GM12878 (cell line): ENCODE measurements at regions not wholly inside any gene's neighbourhood (a gene's known extent, or its start where the extent isn't known, plus 50 kb on each side); places are given as distances from the start of the nearest gene placed in this dataset.

Source experiments
- ATAC-seq: fragments of 200-7000 bp; cut with Tn5 transposase; 3 replicates; pipeline ENCODE4 v1.9.1; 2020; ENCODE audit warnings: mild to moderate bottlenecking, moderate library complexity
- BruUV-seq: library from RNA; stranded (reverse); fragments of 400-500 nt; replicated peaks from 2 replicates; lab custom pipeline; 2021; lab: Mats Ljungman, UMichigan
- CTCF ChIA-PET: fragments of 300-600 bp; sonication (Branson Sonifier 250); formaldehyde crosslinking; extraction: SDS; loops from one replicate; lab custom pipeline; 2021; ENCODE audit warnings: inconsistent platforms; lab: Yijun Ruan, JAX
- POLR2A ChIA-PET: fragments of 350-600 bp; formaldehyde crosslinking; extraction: SDS; loops from one replicate; lab custom pipeline; 2021; ENCODE audit warnings: inconsistent platforms; lab: Charles Lee
- RAD21 ChIA-PET: fragments of 300-600 bp; sonication (Branson Sonifier 250); formaldehyde crosslinking; loops from one replicate; lab custom pipeline; 2023; ENCODE audit warnings: antibody characterized with exemption; ENCODE audit not compliant: unreplicated experiment; lab: Charles Lee
- SMC1A ChIA-PET: fragments of 300-600 bp; sonication (Branson Sonifier 250); formaldehyde crosslinking; loops from one replicate; lab custom pipeline; 2023; ENCODE audit not compliant: unreplicated experiment, uncharacterized antibody; lab: Charles Lee
- DNase-seq: peaks from one replicate; pipeline ENCODE4 v3.0.0-alpha.2; 2011; ENCODE audit warnings: low read depth, low spot score
- FAIRE-seq: peaks from 3 replicates; lab custom pipeline; 2011; peaks lifted over from hg19 to GRCh38; lab: Jason Lieb, UNC
- H2AFZ ChIP-seq: 2 replicates; pipeline ENCODE4 v1.6.0; 2011; ENCODE audit warnings: low read depth, low read length, control low read depth; ENCODE audit not compliant: control insufficient read depth
- H3K27ac ChIP-seq: 2 replicates; pipeline ENCODE4 v1.5.1; 2011; ENCODE audit warnings: control low read depth; ENCODE audit not compliant: control insufficient read depth, insufficient read depth
- H3K27me3 ChIP-seq, 2 experiments: replicated peaks in 1 of 2; 2 replicates each; pipeline versions ENCODE4 v1.6.0 to v1.6.1; 2011; ENCODE audit warnings: low read length in 1 of 2; ENCODE audit not compliant: control insufficient read depth in 2 of 2, insufficient read depth in 2 of 2
- H3K36me3 ChIP-seq, 2 experiments: 2 replicates each; pipeline ENCODE4 v1.5.1; 2011; ENCODE audit warnings: low read length in 1 of 2; ENCODE audit not compliant: control insufficient read depth in 2 of 2, insufficient read depth in 2 of 2
- H3K4me1 ChIP-seq: 2 replicates; pipeline ENCODE4 v1.6.1; 2011; ENCODE audit warnings: mild to moderate bottlenecking, low read length, moderate library complexity, mixed read lengths; ENCODE audit not compliant: control insufficient read depth, insufficient read depth
- H3K4me2 ChIP-seq: 2 replicates; pipeline ENCODE4 v1.6.0; 2011; ENCODE audit warnings: control low read depth; ENCODE audit not compliant: control insufficient read depth, insufficient read depth
- H3K4me3 ChIP-seq: fragments of 200-600 bp; sonication (generic); 2 replicates; pipeline ENCODE4 v1.5.1; 2016
- H3K79me2 ChIP-seq: 2 replicates; pipeline ENCODE4 v1.6.0; 2011; ENCODE audit warnings: low read length; ENCODE audit not compliant: control insufficient read depth, insufficient read depth
- H3K9ac ChIP-seq: 2 replicates; pipeline ENCODE4 v1.8.0; 2011; ENCODE audit warnings: low read length, control low read depth, mixed read lengths; ENCODE audit not compliant: control insufficient read depth, insufficient read depth
- H3K9me3 ChIP-seq: replicated peaks from 3 replicates; pipeline ENCODE4 v1.5.1; 2011; ENCODE audit warnings: mild to moderate bottlenecking, low read length; ENCODE audit not compliant: control insufficient read depth, insufficient read depth
- H4K20me1 ChIP-seq: 2 replicates; pipeline ENCODE4 v1.6.0; 2011; ENCODE audit not compliant: control insufficient read depth, insufficient read depth
- CEBPB ChIP-seq, 2 experiments: fragments of 150-350 bp in 1 of 2; IDR thresholded peaks; 2 replicates each; pipeline ENCODE4 v1.6.1; 2012 to 2014; ENCODE audit warnings: low read depth in 2 of 2, low read length in 2 of 2, borderline replicate concordance in 1 of 2, inconsistent platforms in 1 of 2
- CHD2 ChIP-seq: IDR thresholded peaks from 2 replicates; pipeline ENCODE4 v1.6.1; 2011; ENCODE audit warnings: low read depth, low read length, improper control_type of control experiment, borderline replicate concordance
- CHD4 ChIP-seq: fragments of 200-600 bp; sonication (generic); IDR thresholded peaks from 2 replicates; pipeline ENCODE4 v1.6.1; 2016; ENCODE audit warnings: mild to moderate bottlenecking
- EED ChIP-seq: sonication (generic); IDR thresholded peaks from 2 replicates; pipeline ENCODE4 v1.6.1; 2016; ENCODE audit warnings: antibody characterized with exemption, low read depth
- GABPA ChIP-seq: IDR thresholded peaks from 2 replicates; pipeline ENCODE4 v1.6.1; 2014; ENCODE audit warnings: antibody characterized with exemption, low read depth, mild to moderate bottlenecking, inconsistent platforms
- NBN ChIP-seq: fragments of 450-650 bp; IDR thresholded peaks from 2 replicates; pipeline ENCODE4 v1.6.1; 2016
- whole genome bisulfite sequencing: methylation state at CpG from one replicate; pipeline ENCODE4 v1.1.6; 2016; ENCODE audit warnings: low lambda C conversion rate; ENCODE audit not compliant: insufficient replicate concordance, insufficient coverage; ENCODE audit errors: missing lambda C conversion rate; 5-methylcytosine and 5-hydroxymethylcytosine counted together
- in situ Hi-C: fragments of 300-500 bp; cut with MboI; formaldehyde crosslinking; loops from 9 replicates; pipeline ENCODE4 v1.14.3; 2018; ENCODE audit warnings: mixed read lengths
- intact Hi-C: fragments of 100-400 bp; cut with micrococcal nuclease; formaldehyde crosslinking; loops from one replicate; pipeline ENCODE4 v1.14.2; 2022; ENCODE audit not compliant: unreplicated experiment
- TF ChIP-seq, protein P1 (sequence below): fragments of 450-650 bp; IDR thresholded peaks from 2 replicates; pipeline ENCODE4 v1.6.1; 2017; ENCODE audit warnings: mild to moderate bottlenecking, moderate library complexity
- TF ChIP-seq, protein P2 (sequence below): fragments of 450-650 bp; IDR thresholded peaks from 2 replicates; pipeline ENCODE4 v1.6.1; 2018; ENCODE audit warnings: mild to moderate bottlenecking, low read depth, moderate library complexity; ENCODE audit not compliant: partially characterized antibody
- TF ChIP-seq, protein P3 (sequence below), 3 experiments: IDR thresholded peaks in 2 of 3; conservative IDR thresholded peaks in 1 of 3; 2 replicates each; pipeline ENCODE4 v1.5.1; 2011; ENCODE audit warnings: low read depth in 3 of 3, low read length in 3 of 3, mild to moderate bottlenecking in 3 of 3, control low read depth in 2 of 3, moderate library complexity in 2 of 3, inconsistent platforms in 1 of 3, mixed read lengths in 1 of 3; ENCODE audit not compliant: control insufficient read depth in 2 of 3, insufficient read depth in 1 of 3; ENCODE audit errors: extremely low read depth in 1 of 3

DNA sequence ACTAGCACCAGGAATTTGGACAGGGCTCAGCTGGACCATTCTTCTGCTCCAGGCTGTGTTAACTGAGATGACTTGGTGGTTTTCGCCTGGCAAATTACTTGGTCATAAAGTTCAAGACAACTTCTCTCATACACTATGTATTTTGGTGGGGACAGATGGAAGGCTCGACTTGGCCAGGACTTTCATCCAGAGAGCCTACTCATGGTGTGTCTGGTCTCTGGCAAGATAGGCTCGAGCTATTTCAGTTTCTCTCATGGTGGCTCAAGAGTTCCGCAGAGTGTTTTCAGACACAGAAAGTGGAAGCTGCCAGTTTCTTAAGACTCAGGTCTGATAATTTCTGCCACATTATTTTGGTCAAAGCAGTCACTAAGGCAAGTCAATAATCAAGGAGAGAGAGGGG is 135.6 kb downstream of the IRX2 start:
- CTCF ChIA-PET, result no interaction called here
- 32% methylated on average over 4 of the region's 4 CpGs for WGBS
- TF ChIP-seq NBN, result no peak
- TF ChIP-seq, protein P1, sequence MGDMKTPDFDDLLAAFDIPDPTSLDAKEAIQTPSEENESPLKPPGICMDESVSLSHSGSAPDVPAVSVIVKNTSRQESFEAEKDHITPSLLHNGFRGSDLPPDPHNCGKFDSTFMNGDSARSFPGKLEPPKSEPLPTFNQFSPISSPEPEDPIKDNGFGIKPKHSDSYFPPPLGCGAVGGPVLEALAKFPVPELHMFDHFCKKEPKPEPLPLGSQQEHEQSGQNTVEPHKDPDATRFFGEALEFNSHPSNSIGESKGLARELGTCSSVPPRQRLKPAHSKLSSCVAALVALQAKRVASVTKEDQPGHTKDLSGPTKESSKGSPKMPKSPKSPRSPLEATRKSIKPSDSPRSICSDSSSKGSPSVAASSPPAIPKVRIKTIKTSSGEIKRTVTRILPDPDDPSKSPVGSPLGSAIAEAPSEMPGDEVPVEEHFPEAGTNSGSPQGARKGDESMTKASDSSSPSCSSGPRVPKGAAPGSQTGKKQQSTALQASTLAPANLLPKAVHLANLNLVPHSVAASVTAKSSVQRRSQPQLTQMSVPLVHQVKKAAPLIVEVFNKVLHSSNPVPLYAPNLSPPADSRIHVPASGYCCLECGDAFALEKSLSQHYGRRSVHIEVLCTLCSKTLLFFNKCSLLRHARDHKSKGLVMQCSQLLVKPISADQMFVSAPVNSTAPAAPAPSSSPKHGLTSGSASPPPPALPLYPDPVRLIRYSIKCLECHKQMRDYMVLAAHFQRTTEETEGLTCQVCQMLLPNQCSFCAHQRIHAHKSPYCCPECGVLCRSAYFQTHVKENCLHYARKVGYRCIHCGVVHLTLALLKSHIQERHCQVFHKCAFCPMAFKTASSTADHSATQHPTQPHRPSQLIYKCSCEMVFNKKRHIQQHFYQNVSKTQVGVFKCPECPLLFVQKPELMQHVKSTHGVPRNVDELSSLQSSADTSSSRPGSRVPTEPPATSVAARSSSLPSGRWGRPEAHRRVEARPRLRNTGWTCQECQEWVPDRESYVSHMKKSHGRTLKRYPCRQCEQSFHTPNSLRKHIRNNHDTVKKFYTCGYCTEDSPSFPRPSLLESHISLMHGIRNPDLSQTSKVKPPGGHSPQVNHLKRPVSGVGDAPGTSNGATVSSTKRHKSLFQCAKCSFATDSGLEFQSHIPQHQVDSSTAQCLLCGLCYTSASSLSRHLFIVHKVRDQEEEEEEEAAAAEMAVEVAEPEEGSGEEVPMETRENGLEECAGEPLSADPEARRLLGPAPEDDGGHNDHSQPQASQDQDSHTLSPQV, result no peak
- no peak for TF ChIP-seq CHD4
- Histone ChIP-seq H3K27me3 (no peaks in the 10 kb centered on the region), H2AFZ (no peak overlapping the region), H3K4me2 (no peak overlapping the region), H4K20me1 (no peaks in the 10 kb centered on the region), H3K27ac (no peak overlapping the region), H3K9me3 (no peaks in the 10 kb centered on the region; the same call in 2 of the 3 replicates), H3K4me1 (no peaks in the 10 kb centered on the region), H3K79me2 (no peaks in the 10 kb centered on the region), H3K9ac (no peak overlapping the region), H3K4me3 (no peak overlapping the region), H3K36me3 (no peaks in the 10 kb centered on the region)
- RAD21 ChIA-PET, result no interaction called here
- BruUV-seq, result no TSS peak
- DNase-seq, result no peak
- no peak for FAIRE-seq
- in situ Hi-C loops (no loop called here), intact Hi-C loops (no loop called here)
- POLR2A ChIA-PET, result no interaction called here
- no peak for ATAC-seq
- SMC1A ChIA-PET, result no interaction called here

DNA sequence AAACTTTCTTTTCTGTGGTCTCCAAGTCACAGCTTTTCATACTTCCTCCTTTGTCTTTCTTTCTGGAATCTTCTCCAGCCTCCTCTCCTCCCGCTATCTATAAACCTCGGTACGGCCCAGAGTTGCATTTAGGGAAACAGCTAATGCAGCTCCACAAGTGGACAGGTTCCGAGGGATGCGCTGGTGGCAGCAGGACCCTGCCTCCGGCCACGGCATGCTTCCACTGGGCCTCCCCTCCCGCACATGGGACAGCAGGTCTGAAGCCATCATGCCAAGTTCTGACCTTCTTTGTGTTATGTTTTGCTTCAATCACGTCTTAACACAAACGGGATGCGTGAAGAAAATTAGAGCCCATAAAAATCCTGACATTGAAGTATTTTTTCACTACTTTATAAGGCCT is 136.9 kb downstream of the IRX2 start:
- ATAC-seq, result no peak
- Histone ChIP-seq H3K27ac (no peak overlapping the region), H2AFZ (no peak overlapping the region), H3K9me3 (no peaks in the 10 kb centered on the region; the same call in 2 of the 3 replicates), H3K4me3 (no peak overlapping the region), H3K4me2 (no peak overlapping the region), H3K9ac (no peak overlapping the region), H4K20me1 (no peaks in the 10 kb centered on the region), H3K36me3 (no peaks in the 10 kb centered on the region), H3K79me2 (no peaks in the 10 kb centered on the region), H3K4me1 (no peaks in the 10 kb centered on the region), H3K27me3 (no peaks in the 10 kb centered on the region)
- WGBS, result 39% methylated on average over 11 of the region's 11 CpGs
- ChIA-PET SMC1A (no interaction called here), CTCF (no interaction called here), RAD21 (interaction anchor here (1.0 kb wide), 1 partner anchor 102 kb away, joined by 3 read pairs; no protein-coding TSS in a partner anchor), POLR2A (no interaction called here)
- in situ Hi-C loops (no loop called here), intact Hi-C loops (no loop called here)
- no TSS peak for BruUV-seq
- FAIRE-seq, result no peak
- DNase-seq, result no peak
- TF ChIP-seq, protein P2, sequence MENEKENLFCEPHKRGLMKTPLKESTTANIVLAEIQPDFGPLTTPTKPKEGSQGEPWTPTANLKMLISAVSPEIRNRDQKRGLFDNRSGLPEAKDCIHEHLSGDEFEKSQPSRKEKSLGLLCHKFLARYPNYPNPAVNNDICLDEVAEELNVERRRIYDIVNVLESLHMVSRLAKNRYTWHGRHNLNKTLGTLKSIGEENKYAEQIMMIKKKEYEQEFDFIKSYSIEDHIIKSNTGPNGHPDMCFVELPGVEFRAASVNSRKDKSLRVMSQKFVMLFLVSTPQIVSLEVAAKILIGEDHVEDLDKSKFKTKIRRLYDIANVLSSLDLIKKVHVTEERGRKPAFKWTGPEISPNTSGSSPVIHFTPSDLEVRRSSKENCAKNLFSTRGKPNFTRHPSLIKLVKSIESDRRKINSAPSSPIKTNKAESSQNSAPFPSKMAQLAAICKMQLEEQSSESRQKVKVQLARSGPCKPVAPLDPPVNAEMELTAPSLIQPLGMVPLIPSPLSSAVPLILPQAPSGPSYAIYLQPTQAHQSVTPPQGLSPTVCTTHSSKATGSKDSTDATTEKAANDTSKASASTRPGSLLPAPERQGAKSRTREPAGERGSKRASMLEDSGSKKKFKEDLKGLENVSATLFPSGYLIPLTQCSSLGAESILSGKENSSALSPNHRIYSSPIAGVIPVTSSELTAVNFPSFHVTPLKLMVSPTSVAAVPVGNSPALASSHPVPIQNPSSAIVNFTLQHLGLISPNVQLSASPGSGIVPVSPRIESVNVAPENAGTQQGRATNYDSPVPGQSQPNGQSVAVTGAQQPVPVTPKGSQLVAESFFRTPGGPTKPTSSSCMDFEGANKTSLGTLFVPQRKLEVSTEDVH, result no peak
- TF ChIP-seq EED (no peak), NBN (no peak), CHD2 (no peak), CEBPB (IDR thresholded peaks at IDR 0.05; ENCODE audit: borderline replicate concordance in 1 of 2, low read depth in 2 of 2, low read length in 2 of 2) (no peak), GABPA (no peak)
- TF ChIP-seq, protein P3, sequence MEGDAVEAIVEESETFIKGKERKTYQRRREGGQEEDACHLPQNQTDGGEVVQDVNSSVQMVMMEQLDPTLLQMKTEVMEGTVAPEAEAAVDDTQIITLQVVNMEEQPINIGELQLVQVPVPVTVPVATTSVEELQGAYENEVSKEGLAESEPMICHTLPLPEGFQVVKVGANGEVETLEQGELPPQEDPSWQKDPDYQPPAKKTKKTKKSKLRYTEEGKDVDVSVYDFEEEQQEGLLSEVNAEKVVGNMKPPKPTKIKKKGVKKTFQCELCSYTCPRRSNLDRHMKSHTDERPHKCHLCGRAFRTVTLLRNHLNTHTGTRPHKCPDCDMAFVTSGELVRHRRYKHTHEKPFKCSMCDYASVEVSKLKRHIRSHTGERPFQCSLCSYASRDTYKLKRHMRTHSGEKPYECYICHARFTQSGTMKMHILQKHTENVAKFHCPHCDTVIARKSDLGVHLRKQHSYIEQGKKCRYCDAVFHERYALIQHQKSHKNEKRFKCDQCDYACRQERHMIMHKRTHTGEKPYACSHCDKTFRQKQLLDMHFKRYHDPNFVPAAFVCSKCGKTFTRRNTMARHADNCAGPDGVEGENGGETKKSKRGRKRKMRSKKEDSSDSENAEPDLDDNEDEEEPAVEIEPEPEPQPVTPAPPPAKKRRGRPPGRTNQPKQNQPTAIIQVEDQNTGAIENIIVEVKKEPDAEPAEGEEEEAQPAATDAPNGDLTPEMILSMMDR (IDR thresholded peaks at IDR 0.05 in 2 of 3, conservative IDR thresholded peaks at IDR 0.05 in 1 of 3; ENCODE audit: control insufficient read depth in 2 of 3, extremely low read depth in 1 of 3, insufficient read depth in 1 of 3, low read depth in 3 of 3, low read length in 3 of 3), result no peak
